Adipocyte (in vitro differentiated cells): ENCODE measurements at regions not wholly inside any gene's neighbourhood (a gene's known extent, or its start where the extent isn't known, plus 50 kb on each side); places are given as distances from the start of the nearest gene placed in this dataset.

Source experiments
- DNase-seq: peaks from one replicate; pipeline ENCODE4 v3.0.0-alpha.2; 2015; ENCODE audit warnings: low read depth
- H3K27me3 ChIP-seq: replicated peaks from 2 replicates; pipeline ENCODE4 v1.7.0; 2013; ENCODE audit warnings: mild to moderate bottlenecking, low read length, moderate library complexity; ENCODE audit not compliant: control insufficient read depth, insufficient read depth
- H3K36me3 ChIP-seq: 2 replicates; pipeline ENCODE4 v1.7.0; 2013; ENCODE audit warnings: low read length, mild to moderate bottlenecking, moderate library complexity; ENCODE audit not compliant: control insufficient read depth, insufficient read depth, severe bottlenecking
- H3K4me1 ChIP-seq: 2 replicates; pipeline ENCODE4 v1.7.0; 2013; ENCODE audit warnings: mild to moderate bottlenecking, low read length, moderate library complexity; ENCODE audit not compliant: control insufficient read depth, insufficient read depth
- H3K4me3 ChIP-seq: 2 replicates; pipeline ENCODE4 v1.7.0; 2013; ENCODE audit warnings: mild to moderate bottlenecking, low read length, moderate library complexity
- H3K9ac ChIP-seq: 2 replicates; pipeline ENCODE4 v1.7.0; 2013; ENCODE audit warnings: mild to moderate bottlenecking, low read length, moderate library complexity
- H3K9me3 ChIP-seq: 2 replicates; pipeline ENCODE4 v1.7.0; 2013; ENCODE audit warnings: mild to moderate bottlenecking, low read length, moderate library complexity; ENCODE audit not compliant: control insufficient read depth

GRCh38 chr6:93581371-93581770, 162.0 kb upstream of the EPHA7 start:
- Histone ChIP-seq H3K4me3 (no peak overlapping the region), H3K9me3 (no peaks in the 10 kb centered on the region), H3K36me3 (no peaks in the 10 kb centered on the region), H3K9ac (no peak overlapping the region), H3K4me1 (no peaks in the 10 kb centered on the region), H3K27me3 (no peaks in the 10 kb centered on the region)
- no peak for DNase-seq

- H3K9ac ChIP-seq: no peak overlapping the region
- no peaks in the 10 kb centered on the region for H3K27me3 ChIP-seq
- H3K4me3 ChIP-seq: no peak overlapping the region
- no peak for DNase-seq
- no peaks in the 10 kb centered on the region for H3K9me3 ChIP-seq
- no peaks in the 10 kb centered on the region for H3K4me1 ChIP-seq
- no peaks in the 10 kb centered on the region for H3K36me3 ChIP-seq
Measured at GRCh38 chr6:93580446-93580845, 161.1 kb upstream of the EPHA7 start.

GRCh38 chr6:93575495-93576267, 156.3 kb upstream of the EPHA7 start:
- H3K9ac ChIP-seq: no peak overlapping the region
- DNase-seq: no peak
- no peaks in the 10 kb centered on the region for H3K27me3 ChIP-seq
- H3K9me3 ChIP-seq: no peaks in the 10 kb centered on the region
- H3K36me3 ChIP-seq: no peaks in the 10 kb centered on the region
- peaks cover 4% of the 10 kb centered on the region for H3K4me1 ChIP-seq
- H3K4me3 ChIP-seq: no peak overlapping the region

- DNase-seq: no peak
- Histone ChIP-seq H3K4me3 (no peak overlapping the region), H3K36me3 (no peaks in the 10 kb centered on the region), H3K27me3 (no peaks in the 10 kb centered on the region), H3K9me3 (no peaks in the 10 kb centered on the region), H3K9ac (no peak overlapping the region), H3K4me1 (peaks cover 4% of the 10 kb centered on the region)
Measured at GRCh38 chr6:93574299-93574698, 154.9 kb upstream of the EPHA7 start.

- no peak overlapping the region for H3K9ac ChIP-seq
- H3K4me3 ChIP-seq: no peak overlapping the region
- peaks cover 4% of the 10 kb centered on the region for H3K4me1 ChIP-seq
- H3K36me3 ChIP-seq: no peaks in the 10 kb centered on the region
- no peaks in the 10 kb centered on the region for H3K9me3 ChIP-seq
- H3K27me3 ChIP-seq: no peaks in the 10 kb centered on the region
- DNase-seq: no peak
Measured at GRCh38 chr6:93571346-93571745, 152.0 kb upstream of the EPHA7 start.

- Histone ChIP-seq H3K27me3 (no peaks in the 10 kb centered on the region), H3K9me3 (no peaks in the 10 kb centered on the region), H3K36me3 (no peaks in the 10 kb centered on the region), H3K4me3 (no peak overlapping the region), H3K9ac (no peak overlapping the region), H3K4me1 (peaks cover 4% of the 10 kb centered on the region)
- no peak for DNase-seq
Measured at GRCh38 chr6:93568169-93568568, 148.8 kb upstream of the EPHA7 start.

- Histone ChIP-seq H3K4me1 (peaks cover 4% of the 10 kb centered on the region), H3K9ac (no peak overlapping the region), H3K9me3 (no peaks in the 10 kb centered on the region), H3K4me3 (no peak overlapping the region), H3K36me3 (no peaks in the 10 kb centered on the region), H3K27me3 (no peaks in the 10 kb centered on the region)
- no peak for DNase-seq
Measured at GRCh38 chr6:93567164-93567563, 147.8 kb upstream of the EPHA7 start.

- no peaks in the 10 kb centered on the region for H3K36me3 ChIP-seq
- H3K4me1 ChIP-seq: peaks cover 3% of the 10 kb centered on the region
- H3K4me3 ChIP-seq: no peak overlapping the region
- H3K9ac ChIP-seq: no peak overlapping the region
- no peaks in the 10 kb centered on the region for H3K9me3 ChIP-seq
- DNase-seq: no peak
- H3K27me3 ChIP-seq: no peaks in the 10 kb centered on the region
Measured at GRCh38 chr6:93566285-93566684, 146.9 kb upstream of the EPHA7 start.

GRCh38 chr6:93562582-93562981, 143.2 kb upstream of the EPHA7 start:
- Histone ChIP-seq H3K4me1 (no peaks in the 10 kb centered on the region), H3K4me3 (no peak overlapping the region), H3K9ac (no peak overlapping the region), H3K27me3 (no peaks in the 10 kb centered on the region), H3K36me3 (no peaks in the 10 kb centered on the region), H3K9me3 (no peaks in the 10 kb centered on the region)
- DNase-seq: no peak

GRCh38 chr6:93555292-93555691, 135.9 kb upstream of the EPHA7 start:
- Histone ChIP-seq H3K4me3 (no peak overlapping the region), H3K9me3 (no peaks in the 10 kb centered on the region), H3K9ac (no peak overlapping the region), H3K4me1 (no peaks in the 10 kb centered on the region), H3K27me3 (no peaks in the 10 kb centered on the region), H3K36me3 (no peaks in the 10 kb centered on the region)
- no peak for DNase-seq

- no peaks in the 10 kb centered on the region for H3K36me3 ChIP-seq
- no peaks in the 10 kb centered on the region for H3K4me1 ChIP-seq
- H3K27me3 ChIP-seq: no peaks in the 10 kb centered on the region
- H3K4me3 ChIP-seq: no peak overlapping the region
- no peak for DNase-seq
- no peaks in the 10 kb centered on the region for H3K9me3 ChIP-seq
- no peak overlapping the region for H3K9ac ChIP-seq
Measured at GRCh38 chr6:93554018-93554417, 134.7 kb upstream of the EPHA7 start.
